ENCODE measurements at regions not wholly inside any gene's neighbourhood (a gene's known extent, or its start where the extent isn't known, plus 50 kb on each side); places are given as distances from the start of the nearest gene placed in this dataset.
A peak's percentile ranks its signal among the peaks of the same experiment; 100 is the strongest.

GRCh38 chr3:159252772-159253384, 451.0 kb downstream of the MFSD1 start:
- TF ChIP-seq, protein P1, sequence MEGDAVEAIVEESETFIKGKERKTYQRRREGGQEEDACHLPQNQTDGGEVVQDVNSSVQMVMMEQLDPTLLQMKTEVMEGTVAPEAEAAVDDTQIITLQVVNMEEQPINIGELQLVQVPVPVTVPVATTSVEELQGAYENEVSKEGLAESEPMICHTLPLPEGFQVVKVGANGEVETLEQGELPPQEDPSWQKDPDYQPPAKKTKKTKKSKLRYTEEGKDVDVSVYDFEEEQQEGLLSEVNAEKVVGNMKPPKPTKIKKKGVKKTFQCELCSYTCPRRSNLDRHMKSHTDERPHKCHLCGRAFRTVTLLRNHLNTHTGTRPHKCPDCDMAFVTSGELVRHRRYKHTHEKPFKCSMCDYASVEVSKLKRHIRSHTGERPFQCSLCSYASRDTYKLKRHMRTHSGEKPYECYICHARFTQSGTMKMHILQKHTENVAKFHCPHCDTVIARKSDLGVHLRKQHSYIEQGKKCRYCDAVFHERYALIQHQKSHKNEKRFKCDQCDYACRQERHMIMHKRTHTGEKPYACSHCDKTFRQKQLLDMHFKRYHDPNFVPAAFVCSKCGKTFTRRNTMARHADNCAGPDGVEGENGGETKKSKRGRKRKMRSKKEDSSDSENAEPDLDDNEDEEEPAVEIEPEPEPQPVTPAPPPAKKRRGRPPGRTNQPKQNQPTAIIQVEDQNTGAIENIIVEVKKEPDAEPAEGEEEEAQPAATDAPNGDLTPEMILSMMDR (conservative IDR thresholded peaks at IDR 0.05 in 1 of 2, IDR thresholded peaks at IDR 0.05 in 1 of 2; ENCODE audit: low read depth in 1 of 2, low read length in 2 of 2): peak; percentile 51 to 62
- TF ChIP-seq EZH2 (IDR thresholded peaks at IDR 0.05; ENCODE audit: low read length, missing control alignments): no peak
